Fibroblast of the aortic adventitia (primary cell): ENCODE measurements at regions not wholly inside any gene's neighbourhood (a gene's known extent, or its start where the extent isn't known, plus 50 kb on each side); places are given as distances from the start of the nearest gene placed in this dataset.

Source experiments
- DNase-seq: peaks from one replicate; pipeline ENCODE4 v3.0.0-alpha.2; 2010; ENCODE audit warnings: low read depth
- H3K4me3 ChIP-seq: 2 replicates; pipeline ENCODE4 v1.5.1; 2011; ENCODE audit warnings: low read depth, mild to moderate bottlenecking, control low read depth, low read length, moderate library complexity
- CTCF ChIP-seq: IDR thresholded peaks from 2 replicates; pipeline ENCODE4 v1.5.1; 2011; ENCODE audit warnings: mild to moderate bottlenecking, low read length, control low read depth, inconsistent platforms; ENCODE audit not compliant: insufficient read depth

- TF ChIP-seq CTCF: no peak
- no peak overlapping the region for H3K4me3 ChIP-seq
- no peak for DNase-seq
These were observed 718.0 kb upstream of the CDH10 start for GRCh38 chr5:25362799-25363198.

- DNase-seq: no peak
- H3K4me3 ChIP-seq: no peak overlapping the region
- no peak for TF ChIP-seq CTCF
These were observed 714.1 kb upstream of the CDH10 start for GRCh38 chr5:25358919-25359318.

- H3K4me3 ChIP-seq: no peak overlapping the region
- no peak for DNase-seq
- TF ChIP-seq CTCF: no peak
These were observed 712.8 kb upstream of the CDH10 start for GRCh38 chr5:25357605-25358004.

GRCh38 chr5:25349746-25350145 is 705.0 kb upstream of the CDH10 start:
- TF ChIP-seq CTCF: no peak
- DNase-seq: no peak
- no peak overlapping the region for H3K4me3 ChIP-seq

- H3K4me3 ChIP-seq: no peak overlapping the region
- no peak for DNase-seq
- no peak for TF ChIP-seq CTCF
These were observed 700.5 kb upstream of the CDH10 start for GRCh38 chr5:25345240-25345771.

GRCh38 chr5:25339541-25339940 is 694.8 kb upstream of the CDH10 start:
- no peak overlapping the region for H3K4me3 ChIP-seq
- no peak for DNase-seq
- TF ChIP-seq CTCF: no peak

GRCh38 chr5:25334350-25334749 is 689.6 kb upstream of the CDH10 start:
- no peak overlapping the region for H3K4me3 ChIP-seq
- no peak for DNase-seq
- TF ChIP-seq CTCF: no peak
